ENCODE measurements at regions not wholly inside any gene's neighbourhood (a gene's known extent, or its start where the extent isn't known, plus 50 kb on each side); places are given as distances from the start of the nearest gene placed in this dataset.

- no peak for TF ChIP-seq ZSCAN18 (CRISPR knock-in tag; IDR thresholded peaks at IDR 0.05)
These were observed 84.8 kb upstream of the SELENOP start (continued) for GRCh38 chr5:42896523-42896922.

GRCh38 chr5:42894057-42894456 is 82.4 kb upstream of the SELENOP start:
- DNase-seq (ENCODE audit: low spot score) (peak; percentile 88), ATAC-seq (peak; percentile 96)
- H3K9me3 Mint-ChIP-seq: no peaks in the 10 kb centered on the region
- 0 out of 2 replicates have a peak, but pooled peaks have one; percentile 29 for TF ChIP-seq HMGXB4 (CRISPR knock-in tag; IDR thresholded peaks at IDR 0.05)
- peak; percentile 93 for TF ChIP-seq ETV6 (CRISPR knock-in tag; IDR thresholded peaks at IDR 0.05)
- TF ChIP-seq RELA (CRISPR knock-in tag; IDR thresholded peaks at IDR 0.05; ENCODE audit: borderline replicate concordance): no peak
- TF ChIP-seq EMX1 (CRISPR knock-in tag; IDR thresholded peaks at IDR 0.05): no peak
- peak; percentile 39 for TF ChIP-seq CTCF (IDR thresholded peaks at IDR 0.05)
- H3K4me1 Mint-ChIP-seq: peaks cover 3% of the 10 kb centered on the region; the same call in 1 of the 2 replicates
- no peak overlapping the region for H3K27ac Mint-ChIP-seq
- POLR2A ChIA-PET: no interaction called here
- H3K27me3 Mint-ChIP-seq (ENCODE audit: low read depth): peaks cover 8% of the 10 kb centered on the region
- no peaks in the 10 kb centered on the region for H3K36me3 Mint-ChIP-seq
- CTCF ChIA-PET: interaction anchor here (0.6 to 1.9 kb wide), 13 partner anchors 10 to 1175 kb away, joined by 3 to 15 read pairs (median 3); no protein-coding TSS in a partner anchor
- H3K4me3 Mint-ChIP-seq: peak overlapping the region; percentile 12; the same call in 1 of the 2 replicates

- Mint-ChIP-seq H3K4me3 (no peak overlapping the region), H3K9me3 (no peaks in the 10 kb centered on the region), H3K27me3 (ENCODE audit: low read depth) (peaks cover 4% of the 10 kb centered on the region; the same call in 1 of the 2 replicates), H3K4me1 (peaks cover 1% of the 10 kb centered on the region; the same call in 1 of the 2 replicates), H3K36me3 (no peaks in the 10 kb centered on the region), H3K27ac (no peak overlapping the region)
- CTCF ChIA-PET: interaction anchor here (0.5 to 2.4 kb wide), 48 partner anchors 8 to 1156 kb away, joined by 3 to 20 read pairs (median 4); partner anchors contain the start of genes CCDC152, GHR and SELENOP
- DNase-seq (ENCODE audit: low spot score) (peak; percentile 77), ATAC-seq (peak; percentile 75)
- POLR2A ChIA-PET: no interaction called here
- TF ChIP-seq ZBTB43 (CRISPR knock-in tag; IDR thresholded peaks at IDR 0.05) (no peak), CDX4 (CRISPR knock-in tag; IDR thresholded peaks at IDR 0.05; ENCODE audit: borderline replicate concordance) (no peak), CTCF (IDR thresholded peaks at IDR 0.05) (peak; percentile 77)
These were observed 77.7 kb upstream of the SELENOP start for GRCh38 chr5:42889311-42889933.

- H3K27ac Mint-ChIP-seq: no peak overlapping the region
- 0 out of 2 replicates have a peak, but pooled peaks cover 4% of the 10 kb centered on the region for H3K27me3 Mint-ChIP-seq (ENCODE audit: low read depth)
- POLR2A ChIA-PET: no interaction called here
- H3K4me3 Mint-ChIP-seq: no peak overlapping the region
- TF ChIP-seq NR1H2 (CRISPR knock-in tag; IDR thresholded peaks at IDR 0.05): no peak
- no peaks in the 10 kb centered on the region for H3K4me1 Mint-ChIP-seq
- ATAC-seq (no peak), DNase-seq (ENCODE audit: low spot score) (no peak)
- no peaks in the 10 kb centered on the region for H3K36me3 Mint-ChIP-seq
- H3K9me3 Mint-ChIP-seq: peaks cover 3% of the 10 kb centered on the region
- CTCF ChIA-PET: interaction anchor here (0.9 to 2.4 kb wide), 19 partner anchors 7 to 831 kb away, joined by 3 to 20 read pairs (median 5); partner anchors contain the start of genes CCDC152 and GHR
These were observed 77.1 kb upstream of the SELENOP start for GRCh38 chr5:42888771-42889170.

Measured in WTC11 (cell line).